IPS-NIHi11 (cell line): ENCODE measurements at regions not wholly inside any gene's neighbourhood (a gene's known extent, or its start where the extent isn't known, plus 50 kb on each side); places are given as distances from the start of the nearest gene placed in this dataset.

ENCODE experiments used
- DNase-seq: peaks from one replicate; pipeline ENCODE4 v3.0.0; 2012; ENCODE audit warnings: mixed read lengths, low spot score

GRCh38 chr1:84759756-84760155, 69.5 kb upstream of the SSX2IP start:
- DNase-seq: no peak

GRCh38 chr1:84758968-84759491, 68.8 kb upstream of the SSX2IP start:
- no peak for DNase-seq

GRCh38 chr1:84758476-84758875, 68.2 kb upstream of the SSX2IP start:
- DNase-seq: no peak

- no peak for DNase-seq
Measured at GRCh38 chr1:84757301-84757700, 67.0 kb upstream of the SSX2IP start.

GRCh38 chr1:84756455-84757082, 66.3 kb upstream of the SSX2IP start:
- DNase-seq: no peak

- DNase-seq: no peak
Measured at GRCh38 chr1:84756001-84756400, 65.7 kb upstream of the SSX2IP start.

- no peak for DNase-seq
Measured at GRCh38 chr1:84755216-84755615, 65.0 kb upstream of the SSX2IP start.

GRCh38 chr1:84754386-84754703, 64.1 kb upstream of the SSX2IP start:
- no peak for DNase-seq

GRCh38 chr1:84753516-84754385, 63.5 kb upstream of the SSX2IP start:
- DNase-seq: peak; percentile 71

- no peak for DNase-seq
Measured at GRCh38 chr1:84750110-84750730, 60.0 kb upstream of the SSX2IP start.

- DNase-seq: no peak
Measured at GRCh38 chr1:84749427-84749826, 59.2 kb upstream of the SSX2IP start.

- no peak for DNase-seq
Measured at GRCh38 chr1:84748364-84748763, 58.1 kb upstream of the SSX2IP start.

- no peak for DNase-seq
Measured at GRCh38 chr1:84745857-84746256, 55.6 kb upstream of the SSX2IP start.

GRCh38 chr1:84743896-84744295, 53.6 kb upstream of the SSX2IP start:
- DNase-seq: no peak

- no peak for DNase-seq
Measured at GRCh38 chr1:84742653-84743052, 52.4 kb upstream of the SSX2IP start.

- DNase-seq: no peak
Measured at GRCh38 chr1:84740050-84740714, 49.9 kb upstream of the SSX2IP start.
